ENCODE measurements at regions not wholly inside any gene's neighbourhood (a gene's known extent, or its start where the extent isn't known, plus 50 kb on each side); places are given as distances from the start of the nearest gene placed in this dataset.

GRCh38 chr18:38475686-38476085, 910.1 kb upstream of the CELF4 start:
- H3K4me3 ChIP-seq (ENCODE audit: low read depth, low read length), result no peak overlapping the region
- DNase-seq (ENCODE audit: low read depth) (no peak), FAIRE-seq (no peak)
- no peaks in the 10 kb centered on the region for H3K36me3 ChIP-seq (ENCODE audit: control insufficient read depth, insufficient read depth, low read length)
- TF ChIP-seq, protein P1, sequence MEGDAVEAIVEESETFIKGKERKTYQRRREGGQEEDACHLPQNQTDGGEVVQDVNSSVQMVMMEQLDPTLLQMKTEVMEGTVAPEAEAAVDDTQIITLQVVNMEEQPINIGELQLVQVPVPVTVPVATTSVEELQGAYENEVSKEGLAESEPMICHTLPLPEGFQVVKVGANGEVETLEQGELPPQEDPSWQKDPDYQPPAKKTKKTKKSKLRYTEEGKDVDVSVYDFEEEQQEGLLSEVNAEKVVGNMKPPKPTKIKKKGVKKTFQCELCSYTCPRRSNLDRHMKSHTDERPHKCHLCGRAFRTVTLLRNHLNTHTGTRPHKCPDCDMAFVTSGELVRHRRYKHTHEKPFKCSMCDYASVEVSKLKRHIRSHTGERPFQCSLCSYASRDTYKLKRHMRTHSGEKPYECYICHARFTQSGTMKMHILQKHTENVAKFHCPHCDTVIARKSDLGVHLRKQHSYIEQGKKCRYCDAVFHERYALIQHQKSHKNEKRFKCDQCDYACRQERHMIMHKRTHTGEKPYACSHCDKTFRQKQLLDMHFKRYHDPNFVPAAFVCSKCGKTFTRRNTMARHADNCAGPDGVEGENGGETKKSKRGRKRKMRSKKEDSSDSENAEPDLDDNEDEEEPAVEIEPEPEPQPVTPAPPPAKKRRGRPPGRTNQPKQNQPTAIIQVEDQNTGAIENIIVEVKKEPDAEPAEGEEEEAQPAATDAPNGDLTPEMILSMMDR (IDR thresholded peaks at IDR 0.05; ENCODE audit: insufficient read depth, low read length, severe bottlenecking), result no peak
- H3K27me3 ChIP-seq (ENCODE audit: control insufficient read depth, insufficient read depth, low read length), result no peaks in the 10 kb centered on the region

GRCh38 chr18:38473535-38473934, 907.9 kb upstream of the CELF4 start:
- H3K27me3 ChIP-seq (ENCODE audit: control insufficient read depth, insufficient read depth, low read length), result peaks cover 1% of the 10 kb centered on the region
- DNase-seq (ENCODE audit: low read depth), result no peak
- FAIRE-seq, result no peak
- TF ChIP-seq, protein P1 (IDR thresholded peaks at IDR 0.05; ENCODE audit: insufficient read depth, low read length, severe bottlenecking), result no peak
- H3K4me3 ChIP-seq (ENCODE audit: low read depth, low read length), result no peak overlapping the region
- no peaks in the 10 kb centered on the region for H3K36me3 ChIP-seq (ENCODE audit: control insufficient read depth, insufficient read depth, low read length)

DNA sequence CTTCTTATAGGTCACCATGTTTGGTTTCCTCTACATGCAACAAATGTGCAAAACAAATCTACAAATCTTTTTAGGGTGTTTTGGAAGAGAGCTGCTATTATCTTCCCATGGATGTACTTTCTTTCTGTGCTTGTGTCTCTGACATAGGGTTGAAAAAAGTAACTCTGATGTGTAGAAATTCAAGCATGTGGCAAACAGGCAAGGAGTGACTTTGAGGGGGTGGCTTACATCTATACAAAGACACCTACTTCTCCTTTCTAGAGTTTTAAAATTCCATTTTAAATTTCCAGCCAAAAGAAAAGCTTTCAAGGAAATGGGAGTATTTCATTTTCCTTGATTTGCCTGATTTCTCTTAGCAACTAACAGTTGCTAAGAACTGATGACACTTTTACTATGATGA, 904.8 kb upstream of the CELF4 start:
- TF ChIP-seq, protein P1 (IDR thresholded peaks at IDR 0.05; ENCODE audit: insufficient read depth, low read length, severe bottlenecking), result no peak
- DNase-seq (ENCODE audit: low read depth) (no peak), FAIRE-seq (no peak)
- Histone ChIP-seq H3K4me3 (ENCODE audit: low read depth, low read length) (no peak overlapping the region), H3K27me3 (ENCODE audit: control insufficient read depth, insufficient read depth, low read length) (peaks cover 1% of the 10 kb centered on the region), H3K36me3 (ENCODE audit: control insufficient read depth, insufficient read depth, low read length) (no peaks in the 10 kb centered on the region)

GRCh38 chr18:38466426-38466825, 900.8 kb upstream of the CELF4 start:
- Histone ChIP-seq H3K36me3 (ENCODE audit: control insufficient read depth, insufficient read depth, low read length) (no peaks in the 10 kb centered on the region), H3K27me3 (ENCODE audit: control insufficient read depth, insufficient read depth, low read length) (peaks cover 1% of the 10 kb centered on the region), H3K4me3 (ENCODE audit: low read depth, low read length) (no peak overlapping the region)
- FAIRE-seq (no peak), DNase-seq (ENCODE audit: low read depth) (no peak)
- TF ChIP-seq, protein P1 (IDR thresholded peaks at IDR 0.05; ENCODE audit: insufficient read depth, low read length, severe bottlenecking), result no peak

- FAIRE-seq, result no peak
- H3K27me3 ChIP-seq (ENCODE audit: control insufficient read depth, insufficient read depth, low read length), result peaks cover under 1% of the 10 kb centered on the region
- H3K4me3 ChIP-seq (ENCODE audit: low read depth, low read length), result no peak overlapping the region
- DNase-seq (ENCODE audit: low read depth), result no peak
- H3K36me3 ChIP-seq (ENCODE audit: control insufficient read depth, insufficient read depth, low read length), result no peaks in the 10 kb centered on the region
- TF ChIP-seq, protein P1 (IDR thresholded peaks at IDR 0.05; ENCODE audit: insufficient read depth, low read length, severe bottlenecking), result no peak
These were observed 898.4 kb upstream of the CELF4 start for GRCh38 chr18:38464024-38464423.

GRCh38 chr18:38460657-38461056, 895.1 kb upstream of the CELF4 start:
- FAIRE-seq (no peak), DNase-seq (ENCODE audit: low read depth) (no peak)
- H3K27me3 ChIP-seq (ENCODE audit: control insufficient read depth, insufficient read depth, low read length), result no peaks in the 10 kb centered on the region
- no peaks in the 10 kb centered on the region for H3K36me3 ChIP-seq (ENCODE audit: control insufficient read depth, insufficient read depth, low read length)
- no peak overlapping the region for H3K4me3 ChIP-seq (ENCODE audit: low read depth, low read length)
- TF ChIP-seq, protein P1 (IDR thresholded peaks at IDR 0.05; ENCODE audit: insufficient read depth, low read length, severe bottlenecking), result no peak

Data from bronchial epithelial cell (primary cell).